ENCODE measurements at regions not wholly inside any gene's neighbourhood (a gene's known extent, or its start where the extent isn't known, plus 50 kb on each side); places are given as distances from the start of the nearest gene placed in this dataset.

DNA sequence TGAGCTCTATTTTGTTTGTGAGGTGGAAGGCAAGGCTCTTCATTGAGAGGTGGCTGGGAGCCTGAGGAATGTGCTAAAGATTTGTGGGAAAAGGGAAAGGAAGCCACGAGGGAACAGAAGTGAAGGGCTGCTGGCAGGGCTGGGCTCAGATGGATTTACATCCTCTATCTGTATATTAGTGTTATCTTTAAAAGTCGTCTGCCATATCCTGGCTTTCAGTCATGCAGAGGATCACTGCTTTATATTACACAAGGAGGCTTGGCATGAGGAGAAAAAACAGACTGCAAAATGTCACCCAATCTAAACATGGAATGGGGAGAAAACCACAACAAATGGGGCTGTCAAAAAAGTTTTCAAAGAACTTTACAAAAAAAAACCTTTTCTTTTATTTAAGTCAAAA lies 434.4 kb downstream of the HRH4 start (continued):
- TF ChIP-seq, protein P1, sequence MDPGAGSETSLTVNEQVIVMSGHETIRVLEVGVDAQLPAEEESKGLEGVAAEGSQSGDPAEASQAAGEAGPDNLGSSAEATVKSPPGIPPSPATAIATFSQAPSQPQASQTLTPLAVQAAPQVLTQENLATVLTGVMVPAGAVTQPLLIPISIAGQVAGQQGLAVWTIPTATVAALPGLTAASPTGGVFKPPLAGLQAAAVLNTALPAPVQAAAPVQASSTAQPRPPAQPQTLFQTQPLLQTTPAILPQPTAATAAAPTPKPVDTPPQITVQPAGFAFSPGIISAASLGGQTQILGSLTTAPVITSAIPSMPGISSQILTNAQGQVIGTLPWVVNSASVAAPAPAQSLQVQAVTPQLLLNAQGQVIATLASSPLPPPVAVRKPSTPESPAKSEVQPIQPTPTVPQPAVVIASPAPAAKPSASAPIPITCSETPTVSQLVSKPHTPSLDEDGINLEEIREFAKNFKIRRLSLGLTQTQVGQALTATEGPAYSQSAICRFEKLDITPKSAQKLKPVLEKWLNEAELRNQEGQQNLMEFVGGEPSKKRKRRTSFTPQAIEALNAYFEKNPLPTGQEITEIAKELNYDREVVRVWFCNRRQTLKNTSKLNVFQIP (CRISPR knock-in tag; IDR thresholded peaks at IDR 0.05; ENCODE audit: borderline replicate concordance, low read depth), result 0 out of 2 replicates have a peak, but pooled peaks have one; percentile 76
- TF ChIP-seq CSDC2 (CRISPR knock-in tag; IDR thresholded peaks at IDR 0.05) (no peak), ZNF565 (CRISPR knock-in tag; conservative IDR thresholded peaks at IDR 0.05; ENCODE audit: low read depth) (no peak), ZNF70 (CRISPR knock-in tag; IDR thresholded peaks at IDR 0.05) (no peak), ZNF8 (CRISPR knock-in tag; IDR thresholded peaks at IDR 0.05) (no peak), OSR1 (CRISPR knock-in tag; IDR thresholded peaks at IDR 0.05) (no peak), RARB (CRISPR knock-in tag; IDR thresholded peaks at IDR 0.05) (no peak; the same call in 1 of the 2 replicates), BACH2 (CRISPR knock-in tag; IDR thresholded peaks at IDR 0.05; ENCODE audit: borderline replicate concordance) (no peak), ESRRG (CRISPR knock-in tag; IDR thresholded peaks at IDR 0.05) (no peak), ZC3H10 (CRISPR knock-in tag; IDR thresholded peaks at IDR 0.05) (peak; percentile 64; the same call in 1 of the 2 replicates), ZFP3 (CRISPR knock-in tag; IDR thresholded peaks at IDR 0.05) (no peak)
- TF ChIP-seq, protein P2, sequence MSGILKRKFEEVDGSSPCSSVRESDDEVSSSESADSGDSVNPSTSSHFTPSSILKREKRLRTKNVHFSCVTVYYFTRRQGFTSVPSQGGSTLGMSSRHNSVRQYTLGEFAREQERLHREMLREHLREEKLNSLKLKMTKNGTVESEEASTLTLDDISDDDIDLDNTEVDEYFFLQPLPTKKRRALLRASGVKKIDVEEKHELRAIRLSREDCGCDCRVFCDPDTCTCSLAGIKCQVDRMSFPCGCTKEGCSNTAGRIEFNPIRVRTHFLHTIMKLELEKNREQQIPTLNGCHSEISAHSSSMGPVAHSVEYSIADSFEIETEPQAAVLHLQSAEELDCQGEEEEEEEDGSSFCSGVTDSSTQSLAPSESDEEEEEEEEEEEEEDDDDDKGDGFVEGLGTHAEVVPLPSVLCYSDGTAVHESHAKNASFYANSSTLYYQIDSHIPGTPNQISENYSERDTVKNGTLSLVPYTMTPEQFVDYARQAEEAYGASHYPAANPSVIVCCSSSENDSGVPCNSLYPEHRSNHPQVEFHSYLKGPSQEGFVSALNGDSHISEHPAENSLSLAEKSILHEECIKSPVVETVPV (CRISPR knock-in tag; IDR thresholded peaks at IDR 0.05), result peak; percentile 77; the same call in 1 of the 2 replicates
- TF ChIP-seq, protein P3, sequence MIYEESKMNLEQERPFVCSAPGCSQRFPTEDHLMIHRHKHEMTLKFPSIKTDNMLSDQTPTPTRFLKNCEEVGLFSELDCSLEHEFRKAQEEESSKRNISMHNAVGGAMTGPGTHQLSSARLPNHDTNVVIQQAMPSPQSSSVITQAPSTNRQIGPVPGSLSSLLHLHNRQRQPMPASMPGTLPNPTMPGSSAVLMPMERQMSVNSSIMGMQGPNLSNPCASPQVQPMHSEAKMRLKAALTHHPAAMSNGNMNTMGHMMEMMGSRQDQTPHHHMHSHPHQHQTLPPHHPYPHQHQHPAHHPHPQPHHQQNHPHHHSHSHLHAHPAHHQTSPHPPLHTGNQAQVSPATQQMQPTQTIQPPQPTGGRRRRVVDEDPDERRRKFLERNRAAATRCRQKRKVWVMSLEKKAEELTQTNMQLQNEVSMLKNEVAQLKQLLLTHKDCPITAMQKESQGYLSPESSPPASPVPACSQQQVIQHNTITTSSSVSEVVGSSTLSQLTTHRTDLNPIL (CRISPR knock-in tag; IDR thresholded peaks at IDR 0.05; ENCODE audit: low read depth), result no peak

DNA sequence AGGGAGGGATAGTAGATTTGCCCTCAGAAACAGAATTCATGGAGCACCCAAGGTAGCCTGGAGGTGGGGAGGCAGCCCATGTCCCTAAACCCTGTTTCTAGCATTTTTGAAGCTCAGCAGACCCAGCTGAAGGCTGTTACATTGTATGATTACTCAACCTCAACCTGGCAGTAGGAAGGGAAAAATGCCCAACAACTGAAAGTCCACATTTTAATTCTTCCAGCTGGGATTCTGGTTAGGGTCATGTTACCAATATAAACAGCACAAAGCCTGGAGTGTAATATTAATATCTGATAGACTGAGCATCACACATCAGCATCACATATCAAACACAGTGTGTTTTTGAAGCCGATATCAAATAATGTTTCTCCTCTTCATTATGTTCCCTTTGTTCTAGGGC lies 437.0 kb downstream of the HRH4 start:
- ATAC-seq, result no peak
- TF ChIP-seq ZFP3 (CRISPR knock-in tag; IDR thresholded peaks at IDR 0.05), result no peak
- no peak for TF ChIP-seq ARNTL (CRISPR knock-in tag; IDR thresholded peaks at IDR 0.05; ENCODE audit: borderline replicate concordance, low read depth)
- TF ChIP-seq ISL1 (CRISPR knock-in tag; IDR thresholded peaks at IDR 0.05), result no peak
- TF ChIP-seq ESRRG (CRISPR knock-in tag; IDR thresholded peaks at IDR 0.05), result no peak
- TF ChIP-seq CSDC2 (CRISPR knock-in tag; IDR thresholded peaks at IDR 0.05), result no peak
- TF ChIP-seq, protein P2 (CRISPR knock-in tag; IDR thresholded peaks at IDR 0.05), result no peak
- TF ChIP-seq, protein P1 (CRISPR knock-in tag; IDR thresholded peaks at IDR 0.05; ENCODE audit: borderline replicate concordance, low read depth), result no peak
- no peak for TF ChIP-seq ZNF565 (CRISPR knock-in tag; conservative IDR thresholded peaks at IDR 0.05; ENCODE audit: low read depth)

DNA sequence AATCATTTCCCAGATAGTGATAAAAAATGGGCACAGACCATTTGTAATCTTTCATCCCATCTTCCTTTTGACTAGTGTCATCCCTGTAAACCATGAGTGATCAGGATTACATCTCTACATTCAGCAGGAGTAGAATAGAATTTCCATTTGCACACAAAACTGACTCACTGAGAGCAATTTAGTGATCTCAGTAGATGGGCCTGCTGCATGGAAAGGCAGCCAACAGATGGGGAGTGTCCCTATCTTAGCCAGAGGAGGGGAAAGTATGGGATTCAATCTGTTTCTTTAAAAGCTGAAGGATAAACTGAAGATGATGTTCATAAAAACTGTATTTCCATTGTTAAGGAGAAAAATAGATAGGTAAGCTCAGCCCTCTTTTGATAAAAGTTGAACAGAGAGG lies 441.7 kb downstream of the ZNF521 start:
- no peak; the same call in 2 of the 3 replicates for ATAC-seq
- TF ChIP-seq ESRRG (CRISPR knock-in tag; IDR thresholded peaks at IDR 0.05) (no peak), OSR1 (CRISPR knock-in tag; IDR thresholded peaks at IDR 0.05) (no peak), ZNF70 (CRISPR knock-in tag; IDR thresholded peaks at IDR 0.05) (no peak), ZFP3 (CRISPR knock-in tag; IDR thresholded peaks at IDR 0.05) (no peak), ZFP30 (CRISPR knock-in tag; IDR thresholded peaks at IDR 0.05) (no peak), RARB (CRISPR knock-in tag; IDR thresholded peaks at IDR 0.05) (no peak), TCF4 (CRISPR knock-in tag; IDR thresholded peaks at IDR 0.05; ENCODE audit: borderline replicate concordance) (no peak), SNAI2 (CRISPR knock-in tag; IDR thresholded peaks at IDR 0.05) (no peak), CSDC2 (CRISPR knock-in tag; IDR thresholded peaks at IDR 0.05) (no peak), ZC3H10 (CRISPR knock-in tag; IDR thresholded peaks at IDR 0.05) (no peak)
- TF ChIP-seq, protein P4, sequence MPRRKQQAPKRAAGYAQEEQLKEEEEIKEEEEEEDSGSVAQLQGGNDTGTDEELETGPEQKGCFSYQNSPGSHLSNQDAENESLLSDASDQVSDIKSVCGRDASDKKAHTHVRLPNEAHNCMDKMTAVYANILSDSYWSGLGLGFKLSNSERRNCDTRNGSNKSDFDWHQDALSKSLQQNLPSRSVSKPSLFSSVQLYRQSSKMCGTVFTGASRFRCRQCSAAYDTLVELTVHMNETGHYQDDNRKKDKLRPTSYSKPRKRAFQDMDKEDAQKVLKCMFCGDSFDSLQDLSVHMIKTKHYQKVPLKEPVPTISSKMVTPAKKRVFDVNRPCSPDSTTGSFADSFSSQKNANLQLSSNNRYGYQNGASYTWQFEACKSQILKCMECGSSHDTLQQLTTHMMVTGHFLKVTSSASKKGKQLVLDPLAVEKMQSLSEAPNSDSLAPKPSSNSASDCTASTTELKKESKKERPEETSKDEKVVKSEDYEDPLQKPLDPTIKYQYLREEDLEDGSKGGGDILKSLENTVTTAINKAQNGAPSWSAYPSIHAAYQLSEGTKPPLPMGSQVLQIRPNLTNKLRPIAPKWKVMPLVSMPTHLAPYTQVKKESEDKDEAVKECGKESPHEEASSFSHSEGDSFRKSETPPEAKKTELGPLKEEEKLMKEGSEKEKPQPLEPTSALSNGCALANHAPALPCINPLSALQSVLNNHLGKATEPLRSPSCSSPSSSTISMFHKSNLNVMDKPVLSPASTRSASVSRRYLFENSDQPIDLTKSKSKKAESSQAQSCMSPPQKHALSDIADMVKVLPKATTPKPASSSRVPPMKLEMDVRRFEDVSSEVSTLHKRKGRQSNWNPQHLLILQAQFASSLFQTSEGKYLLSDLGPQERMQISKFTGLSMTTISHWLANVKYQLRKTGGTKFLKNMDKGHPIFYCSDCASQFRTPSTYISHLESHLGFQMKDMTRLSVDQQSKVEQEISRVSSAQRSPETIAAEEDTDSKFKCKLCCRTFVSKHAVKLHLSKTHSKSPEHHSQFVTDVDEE (CRISPR knock-in tag; IDR thresholded peaks at IDR 0.05), result no peak

Measured in SK-N-SH treated with all-trans-retinoic acid at 6 μM for 48 hours (cell line).